A204.1 (cell line): ENCODE measurements at regions not wholly inside any gene's neighbourhood (a gene's known extent, or its start where the extent isn't known, plus 50 kb on each side); places are given as distances from the start of the nearest gene placed in this dataset.

ENCODE experiments used
- FAIRE-seq: peaks from 2 replicates; lab custom pipeline; 2012; peaks lifted over from hg19 to GRCh38; lab: Jason Lieb, UNC

GRCh38 chr12:19718401-19718800 lies 279.1 kb downstream of the AEBP2 start:
- FAIRE-seq = no peak

GRCh38 chr12:19719672-19720071 lies 280.4 kb downstream of the AEBP2 start:
- no peak for FAIRE-seq

- no peak for FAIRE-seq
Observed at GRCh38 chr12:19726122-19726521, 286.8 kb downstream of the AEBP2 start.

- no peak for FAIRE-seq
Observed at GRCh38 chr12:19726592-19726991, 287.3 kb downstream of the AEBP2 start.

GRCh38 chr12:19737019-19737418 lies 297.7 kb downstream of the AEBP2 start:
- no peak for FAIRE-seq

- peak; percentile 96 for FAIRE-seq
Observed at GRCh38 chr12:19739195-19739776, 300.0 kb downstream of the AEBP2 start.

- no peak for FAIRE-seq
Observed at GRCh38 chr12:19740472-19741131, 301.3 kb downstream of the AEBP2 start.

GRCh38 chr12:19741132-19741489 lies 301.8 kb downstream of the AEBP2 start:
- no peak for FAIRE-seq

- FAIRE-seq = no peak
Observed at GRCh38 chr12:19744705-19745218, 305.5 kb downstream of the AEBP2 start.

- no peak for FAIRE-seq
Observed at GRCh38 chr12:19746471-19746870, 307.2 kb downstream of the AEBP2 start.

GRCh38 chr12:19749906-19750574 lies 310.7 kb downstream of the AEBP2 start:
- no peak for FAIRE-seq

- no peak for FAIRE-seq
Observed at GRCh38 chr12:19751078-19751477, 311.8 kb downstream of the AEBP2 start.

GRCh38 chr12:19752712-19753111 lies 313.4 kb downstream of the AEBP2 start:
- FAIRE-seq = no peak

GRCh38 chr12:19755136-19755535 lies 315.8 kb downstream of the AEBP2 start:
- FAIRE-seq = no peak

GRCh38 chr12:19757317-19757877 lies 318.1 kb downstream of the AEBP2 start:
- peak; percentile 64 for FAIRE-seq

- FAIRE-seq = no peak
Observed at GRCh38 chr12:19759227-19759626, 319.9 kb downstream of the AEBP2 start.

GRCh38 chr12:19760611-19761010 lies 321.3 kb downstream of the AEBP2 start:
- no peak for FAIRE-seq

GRCh38 chr12:19761463-19761862 lies 322.2 kb downstream of the AEBP2 start:
- FAIRE-seq = no peak

- no peak for FAIRE-seq
Observed at GRCh38 chr12:19763488-19763887, 324.2 kb downstream of the AEBP2 start.

GRCh38 chr12:19764408-19764807 lies 325.1 kb downstream of the AEBP2 start:
- no peak for FAIRE-seq

- no peak for FAIRE-seq
Observed at GRCh38 chr12:19771858-19772257, 332.6 kb downstream of the AEBP2 start.

GRCh38 chr12:19772776-19773175 lies 333.5 kb downstream of the AEBP2 start:
- no peak for FAIRE-seq

GRCh38 chr12:19775241-19775640 lies 335.9 kb downstream of the AEBP2 start:
- FAIRE-seq = no peak
